K562 (cell line): ENCODE measurements at regions not wholly inside any gene's neighbourhood (a gene's known extent, or its start where the extent isn't known, plus 50 kb on each side); places are given as distances from the start of the nearest gene placed in this dataset.

Experiments used
- ATAC-seq: fragments of 200-7000 bp; cut with Tn5 transposase; 3 replicates; pipeline ENCODE4 v1.9.1; 2020; ENCODE audit warnings: moderate library complexity
- BruUV-seq: library from RNA; stranded (reverse); fragments of 400-500 nt; replicated peaks from 2 replicates; lab custom pipeline; 2021; lab: Mats Ljungman, UMichigan
- CTCF ChIA-PET: fragments of 300-600 bp; formaldehyde crosslinking; extraction: SDS; loops from one replicate; lab custom pipeline; 2021; ENCODE audit warnings: low intra/inter-chr PET ratio; lab: Yijun Ruan, JAX
- POLR2A ChIA-PET: fragments of 300-600, 350-650 bp; sonication (Branson Sonifier 250); formaldehyde crosslinking; extraction: SDS; loops from one replicate; lab custom pipeline; 2021; ENCODE audit warnings: antibody characterized with exemption, inconsistent platforms; lab: Yijun Ruan, JAX
- DNase-seq, 4 experiments: peaks; one replicate each; pipeline versions ENCODE4 v3.0.0 to v3.0.0-alpha.2; 2011 to 2018; ENCODE audit warnings: low spot score in 3 of 4, mixed read lengths in 3 of 4; ENCODE audit errors: extremely low read depth in 1 of 4
- FAIRE-seq: peaks from 2 replicates; lab custom pipeline; 2011; peaks lifted over from hg19 to GRCh38; lab: Jason Lieb, UNC
- H2AFZ ChIP-seq: 2 replicates; pipeline ENCODE4 v1.6.0; 2011; ENCODE audit warnings: low read depth, low read length, control low read depth, inconsistent platforms
- H3K27ac ChIP-seq: fragments of 200-600 bp; 3 replicates; pipeline ENCODE4 v1.8.0; 2011; ENCODE audit warnings: low read depth, mild to moderate bottlenecking, control low read depth, inconsistent platforms, low read length, moderate library complexity, mixed read lengths; ENCODE audit errors: extremely low read depth
- H3K27me3 ChIP-seq, 2 experiments: fragments of 300-600 bp in 1 of 2; 2 replicates in 1 of 2; 3 replicates in 1 of 2; pipeline versions ENCODE4 v1.6.0 to v1.8.0; 2011; ENCODE audit warnings: inconsistent platforms in 2 of 2, low read length in 2 of 2, mild to moderate bottlenecking in 1 of 2, mixed read lengths in 1 of 2, moderate library complexity in 1 of 2; ENCODE audit not compliant: control insufficient read depth in 2 of 2, insufficient read depth in 2 of 2
- H3K36me3 ChIP-seq: fragments of 300-600 bp; 3 replicates; pipeline ENCODE4 v1.8.0; 2011; ENCODE audit warnings: mild to moderate bottlenecking, low read length, inconsistent platforms; ENCODE audit not compliant: control insufficient read depth, insufficient read depth
- H3K4me1 ChIP-seq, 2 experiments: fragments of 200-600 bp in 1 of 2; replicated peaks in 1 of 2; 2 replicates in 1 of 2; 3 replicates in 1 of 2; pipeline versions ENCODE4 v1.5.1 to v1.8.0; 2011; ENCODE audit warnings: inconsistent platforms in 2 of 2, low read length in 2 of 2, mild to moderate bottlenecking in 1 of 2, mixed read lengths in 1 of 2, moderate library complexity in 1 of 2; ENCODE audit not compliant: control insufficient read depth in 2 of 2, insufficient read depth in 2 of 2
- H3K4me2 ChIP-seq: 2 replicates; pipeline ENCODE4 v1.6.1; 2011; ENCODE audit warnings: low read length, control low read depth, inconsistent platforms, mixed read lengths; ENCODE audit not compliant: insufficient read depth
- H3K4me3 ChIP-seq: fragments of 200-600 bp; sonication (generic), shearing (Covaris generic); 2 replicates; pipeline ENCODE4 v1.5.1; 2016; ENCODE audit warnings: control low read depth, inconsistent platforms
- H3K79me2 ChIP-seq: fragments of 200-600 bp; 3 replicates; pipeline ENCODE4 v1.8.0; 2011; ENCODE audit warnings: low read length, inconsistent platforms; ENCODE audit not compliant: control insufficient read depth, insufficient read depth
- H3K9ac ChIP-seq, 2 experiments: 2 replicates each; pipeline versions ENCODE4 v1.6.0 to v1.6.1; 2011; ENCODE audit warnings: low read depth in 2 of 2, low read length in 2 of 2, control low read depth in 1 of 2, inconsistent platforms in 1 of 2, mild to moderate bottlenecking in 1 of 2, mixed read lengths in 1 of 2; ENCODE audit not compliant: insufficient read depth in 1 of 2
- H3K9me1 ChIP-seq: one replicate; pipeline ENCODE4 v1.6.0; 2011; ENCODE audit warnings: inconsistent platforms, mild to moderate bottlenecking, low read length, moderate library complexity; ENCODE audit not compliant: control insufficient read depth, insufficient read depth
- H3K9me3 ChIP-seq: replicated peaks from 2 replicates; pipeline ENCODE4 v1.5.1; 2011; ENCODE audit warnings: low read depth, low read length, inconsistent platforms; ENCODE audit not compliant: control insufficient read depth, insufficient read depth
- H4K20me1 ChIP-seq: replicated peaks from 2 replicates; pipeline ENCODE4 v1.6.1; 2011; ENCODE audit warnings: low read length, inconsistent platforms, mixed read lengths; ENCODE audit not compliant: control insufficient read depth, insufficient read depth
- HMG20A ChIP-seq: fragments of 450-650 bp; formaldehyde crosslinking; conservative IDR thresholded peaks from 2 replicates; pipeline ENCODE4 v1.4.0; 2020; ENCODE audit warnings: mild to moderate bottlenecking, mixed read lengths
- MED1 ChIP-seq: sonication (generic); formaldehyde crosslinking; IDR thresholded peaks from 2 replicates; pipeline ENCODE4 v1.8.1; 2023; ENCODE audit warnings: missing genetic modification reagents, borderline replicate concordance
- PPARD ChIP-seq: fragments of 250-450 bp; sonication (Bioruptor Pico); IDR thresholded peaks from 2 replicates; pipeline ENCODE4 v1.8.0; 2022; ENCODE audit warnings: inconsistent platforms, mild to moderate bottlenecking, moderate library complexity
- ZNF175 ChIP-seq: fragments of 200-800 bp; sonication (Bioruptor generic); IDR thresholded peaks from 2 replicates; pipeline ENCODE4 v1.6.1; 2016; ENCODE audit warnings: low read depth, mild to moderate bottlenecking, missing genetic modification characterization, missing compliant biosample characterization
- WGBS: fragments of 100-300 bp; shearing (Covaris generic); methylation state at CpG from one replicate; pipeline ENCODE4 v1.1.6; 2016; ENCODE audit warnings: low coverage, mixed read lengths; ENCODE audit not compliant: insufficient coverage; ENCODE audit errors: missing lambda C conversion rate; 5-methylcytosine and 5-hydroxymethylcytosine counted together
- in situ Hi-C: fragments of 300-500 bp; cut with MboI; formaldehyde crosslinking; loops from 4 replicates; pipeline ENCODE4 v1.15.0; 2018; ENCODE audit warnings: inconsistent platforms, mixed read lengths
- intact Hi-C: fragments of 100-400 bp; cut with micrococcal nuclease; formaldehyde crosslinking; loops from 2 replicates; pipeline ENCODE4 v1.14.2; 2022
- TF ChIP-seq, protein P1 (sequence below): fragments of 450-650 bp; IDR thresholded peaks from 2 replicates; pipeline ENCODE4 v1.6.1; 2018; ENCODE audit warnings: mild to moderate bottlenecking, low read depth; ENCODE audit not compliant: partially characterized antibody

GRCh38 chr20:39658662-39659409, 696.7 kb downstream of the DHX35 start (continued):
- TF ChIP-seq ZNF175 (CRISPR knock-in tag) (no peak), PPARD (CRISPR knock-in tag) (no peak)

- FAIRE-seq (no peak), ATAC-seq (no peak), DNase-seq (no peak)
- POLR2A ChIA-PET, result no interaction called here
- CTCF ChIA-PET, result no interaction called here
- intact Hi-C loops (no loop called here), in situ Hi-C loops (no loop called here)
- Histone ChIP-seq H3K4me3 (no peak overlapping the region), H3K9ac (no peak overlapping the region), H2AFZ (no peak overlapping the region), H3K27ac (no peak overlapping the region), H3K9me3 (no peaks in the 10 kb centered on the region; the same call in 1 of the 2 replicates), H3K4me2 (no peak overlapping the region), H3K36me3 (no peaks in the 10 kb centered on the region), H4K20me1 (no peaks in the 10 kb centered on the region), H3K4me1 (no peaks in the 10 kb centered on the region), H3K27me3 (no peaks in the 10 kb centered on the region), H3K79me2 (no peaks in the 10 kb centered on the region), H3K9me1 (no peaks in the 10 kb centered on the region)
- WGBS, result 0% methylated on average over 4 of the region's 4 CpGs
- BruUV-seq, result no TSS peak
- TF ChIP-seq HMG20A (CRISPR knock-in tag) (no peak), MED1 (no peak)
- TF ChIP-seq, protein P1, sequence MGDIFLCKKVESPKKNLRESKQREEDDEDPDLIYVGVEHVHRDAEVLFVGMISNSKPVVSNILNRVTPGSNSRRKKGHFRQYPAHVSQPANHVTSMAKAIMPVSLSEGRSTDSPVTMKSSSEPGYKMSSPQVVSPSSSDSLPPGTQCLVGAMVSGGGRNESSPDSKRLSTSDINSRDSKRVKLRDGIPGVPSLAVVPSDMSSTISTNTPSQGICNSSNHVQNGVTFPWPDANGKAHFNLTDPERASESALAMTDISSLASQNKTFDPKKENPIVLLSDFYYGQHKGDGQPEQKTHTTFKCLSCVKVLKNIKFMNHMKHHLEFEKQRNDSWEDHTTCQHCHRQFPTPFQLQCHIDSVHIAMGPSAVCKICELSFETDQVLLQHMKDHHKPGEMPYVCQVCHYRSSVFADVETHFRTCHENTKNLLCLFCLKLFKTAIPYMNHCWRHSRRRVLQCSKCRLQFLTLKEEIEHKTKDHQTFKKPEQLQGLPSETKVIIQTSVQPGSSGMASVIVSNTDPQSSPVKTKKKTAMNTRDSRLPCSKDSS, result no peak
These were observed 692.0 kb downstream of the DHX35 start for GRCh38 chr20:39654171-39654570.
